ENCODE measurements at regions not wholly inside any gene's neighbourhood (a gene's known extent, or its start where the extent isn't known, plus 50 kb on each side); places are given as distances from the start of the nearest gene placed in this dataset.
"Not testable (repeated sequence)": the region's sequence is repeated elsewhere in the genome, so short reads cannot be mapped to it uniquely, and the experiment has no call there.

DNA sequence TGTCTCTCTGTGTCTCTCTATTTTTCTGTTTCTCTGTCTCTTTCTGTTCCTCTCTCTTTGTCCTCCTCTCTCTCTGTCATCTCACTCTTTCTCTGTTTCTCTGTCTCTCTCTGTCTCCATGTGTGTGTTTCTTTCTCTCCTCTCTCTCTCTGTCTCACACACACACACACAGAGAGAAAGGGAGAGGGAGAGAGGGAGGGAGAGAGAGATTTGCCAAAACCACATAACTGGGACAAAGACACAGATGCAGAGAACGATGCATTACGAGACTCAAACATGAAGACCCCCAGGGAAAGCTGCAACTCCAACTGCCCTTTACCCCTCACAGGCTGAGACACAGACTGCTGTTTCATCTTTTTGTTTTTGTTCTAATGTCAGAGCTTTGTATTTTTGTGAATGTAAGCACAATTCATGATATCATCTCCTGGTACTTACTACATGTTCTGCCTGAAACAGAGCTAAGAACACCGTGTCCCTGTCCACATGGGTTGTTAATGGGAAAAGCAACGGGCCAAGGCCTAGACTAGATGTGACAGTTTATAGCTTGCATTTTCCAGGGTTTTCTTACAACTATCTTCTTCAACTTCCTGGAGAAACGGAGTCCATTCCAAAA, 177.1 kb upstream of the ARID1B start:
- DNase-seq, result no peak

DNA sequence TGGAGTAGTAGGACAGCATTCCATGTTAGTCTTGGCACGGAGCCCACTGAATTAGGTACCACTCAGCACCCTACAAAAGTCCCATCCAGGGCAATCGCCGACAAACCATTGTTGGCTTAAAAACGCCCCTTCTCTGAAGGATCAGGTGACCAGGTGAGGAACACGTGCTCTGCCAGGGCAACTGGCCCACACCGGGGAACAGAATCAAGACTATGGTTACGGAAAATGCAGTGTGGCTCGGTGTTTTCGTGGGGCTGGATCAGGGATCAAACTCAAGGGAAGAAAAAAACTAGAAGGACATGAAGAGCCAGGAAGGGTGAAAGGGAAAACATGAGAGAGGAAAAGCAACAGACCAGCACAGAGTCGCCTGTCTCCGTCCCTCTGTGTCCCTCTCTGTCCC, 177.8 kb upstream of the ARID1B start:
- DNase-seq, result no peak

- DNase-seq, result no peak
Observed at GRCh38 chr6:156598855-156599180, 178.4 kb upstream of the ARID1B start.

DNA sequence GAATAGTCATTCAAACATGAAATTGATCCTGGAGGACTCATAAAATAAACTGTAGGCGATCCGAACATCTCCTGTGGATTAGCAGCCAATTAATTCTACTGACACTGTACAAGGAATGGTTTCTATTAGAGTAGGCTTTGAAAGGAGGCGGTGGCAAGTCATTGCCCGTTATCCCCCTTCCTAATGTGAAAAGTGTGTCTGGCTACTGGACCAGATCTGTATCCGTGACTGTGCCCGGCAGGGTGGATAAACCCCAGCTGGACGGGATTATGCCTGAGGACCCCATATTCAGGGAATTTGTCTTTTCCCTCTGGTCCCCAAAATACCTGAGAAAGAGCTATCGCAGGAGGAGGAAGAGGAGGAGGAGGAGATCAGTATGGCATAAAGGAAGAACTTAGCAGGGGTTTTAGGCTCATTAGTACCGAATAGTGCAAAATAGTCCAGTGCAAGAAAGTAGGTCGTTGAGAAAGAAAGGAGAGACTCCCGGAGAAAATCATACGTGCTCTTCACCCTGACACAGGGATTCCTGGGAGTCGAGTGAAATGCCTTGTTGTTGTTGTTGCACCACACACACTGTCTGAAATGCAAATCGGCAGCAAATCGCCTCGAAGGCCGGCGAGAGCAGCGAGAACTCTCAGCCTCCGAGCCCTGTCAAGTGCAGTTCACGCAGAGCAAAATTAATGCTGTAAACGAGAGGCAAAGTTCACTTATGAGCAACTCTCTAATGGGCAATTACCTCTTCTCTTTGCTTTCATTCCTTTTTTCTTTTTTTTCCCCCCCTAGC, 178.9 kb upstream of the ARID1B start:
- no peak for DNase-seq

DNA sequence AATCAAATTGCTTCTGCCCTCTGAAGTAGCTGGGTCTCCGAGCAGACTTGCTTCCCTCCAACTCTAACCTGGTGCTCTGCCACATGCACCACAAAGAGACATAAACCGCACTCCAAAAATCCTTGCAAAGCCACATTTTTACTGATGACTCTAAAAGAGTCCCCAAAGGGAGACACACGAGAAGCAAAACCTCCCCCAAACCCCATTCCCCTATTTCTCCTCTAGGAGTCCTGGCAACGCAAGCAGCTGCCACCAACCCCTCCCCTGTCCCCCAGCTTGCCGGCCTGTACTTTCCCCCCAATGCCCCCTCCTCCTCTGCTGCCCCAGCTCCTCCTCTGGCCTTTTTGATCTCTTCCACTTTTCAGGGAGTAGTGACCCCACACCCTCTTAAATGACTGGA, 180.1 kb upstream of the ARID1B start:
- no peak for DNase-seq

DNA sequence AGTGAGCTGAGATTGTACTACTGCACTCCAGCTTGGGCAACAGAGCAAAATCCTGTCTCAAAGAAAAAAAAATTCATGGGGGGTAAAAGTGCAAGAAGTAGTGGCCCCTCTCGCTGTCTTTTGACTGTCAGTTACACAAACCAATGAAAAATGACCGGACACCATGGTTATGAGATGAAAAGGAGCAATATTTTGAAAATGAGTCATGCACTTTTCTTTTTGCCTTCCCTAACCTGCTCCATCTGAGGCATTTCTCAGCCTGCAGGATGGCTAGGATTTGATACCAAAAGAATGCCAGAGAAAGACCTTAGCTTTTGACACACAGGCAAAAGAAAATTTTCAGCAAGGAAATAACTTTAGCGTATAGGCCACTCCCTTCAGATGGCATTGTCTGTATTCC, 181.7 kb upstream of the ARID1B start:
- peak; percentile 40 for DNase-seq

DNA sequence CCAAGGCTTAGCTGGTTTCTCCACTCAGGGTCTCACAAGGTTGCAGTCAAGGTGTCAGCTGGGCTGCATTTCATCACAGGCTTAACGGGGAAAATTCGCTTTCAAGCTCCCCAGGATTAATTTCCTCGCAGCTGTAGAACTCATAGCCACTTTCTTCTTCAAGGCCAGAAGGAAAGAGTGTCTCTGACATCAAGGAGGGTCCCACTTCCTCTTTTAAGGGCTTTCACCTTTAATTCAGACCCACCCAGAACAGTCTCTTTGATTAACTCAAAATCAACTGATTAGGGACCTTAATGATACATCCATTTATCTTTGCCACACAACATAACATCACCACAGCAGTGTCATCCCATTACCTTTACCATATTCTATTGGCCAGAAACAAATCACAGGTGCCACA, 183.3 kb upstream of the ARID1B start:
- DNase-seq, result no peak

- no peak for DNase-seq
Observed at GRCh38 chr6:156593127-156593526, 184.1 kb upstream of the ARID1B start.

DNA sequence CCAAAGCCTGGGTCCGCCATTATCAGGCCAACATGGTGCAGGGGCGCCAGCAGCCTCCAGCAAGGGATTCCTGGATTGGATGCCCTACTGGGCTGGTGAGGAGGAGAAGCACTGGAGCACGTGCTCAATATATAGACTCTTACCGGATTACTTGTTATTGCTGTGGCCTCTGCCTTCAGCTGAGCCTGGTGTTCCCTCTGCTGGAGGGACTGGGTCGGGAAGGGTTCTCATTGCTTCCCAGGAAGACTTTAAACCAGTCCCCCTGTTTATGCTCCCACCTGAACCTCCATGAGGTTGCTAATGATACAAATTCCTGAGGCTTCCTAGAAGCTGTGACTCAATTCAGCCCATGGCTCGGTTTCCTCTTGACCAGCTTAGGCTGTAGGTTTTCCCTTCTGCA, 186.7 kb upstream of the ARID1B start:
- DNase-seq, result no peak

DNA sequence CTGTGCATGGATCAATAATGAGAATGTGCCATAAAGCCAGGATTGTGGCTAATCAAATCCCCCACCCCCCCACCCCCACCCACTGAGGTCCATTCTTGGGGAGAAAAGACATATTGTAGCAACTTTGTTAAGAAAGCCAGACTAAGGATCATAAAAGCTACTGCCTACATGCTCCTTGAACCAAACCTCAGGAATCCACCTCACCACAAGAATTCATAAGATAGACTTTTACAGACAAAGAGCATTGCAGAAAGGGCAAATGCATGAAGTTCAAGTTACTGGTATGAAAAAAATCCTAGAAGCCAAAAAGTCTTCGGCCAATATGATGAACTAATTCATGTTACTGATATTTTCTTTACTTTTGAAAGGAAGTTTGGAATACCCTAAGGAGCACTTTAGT, 187.9 kb upstream of the ARID1B start:
- DNase-seq, result peak; percentile 80

GRCh38 chr6:156587751-156588301, 189.4 kb upstream of the ARID1B start:
- no peak for DNase-seq

DNA sequence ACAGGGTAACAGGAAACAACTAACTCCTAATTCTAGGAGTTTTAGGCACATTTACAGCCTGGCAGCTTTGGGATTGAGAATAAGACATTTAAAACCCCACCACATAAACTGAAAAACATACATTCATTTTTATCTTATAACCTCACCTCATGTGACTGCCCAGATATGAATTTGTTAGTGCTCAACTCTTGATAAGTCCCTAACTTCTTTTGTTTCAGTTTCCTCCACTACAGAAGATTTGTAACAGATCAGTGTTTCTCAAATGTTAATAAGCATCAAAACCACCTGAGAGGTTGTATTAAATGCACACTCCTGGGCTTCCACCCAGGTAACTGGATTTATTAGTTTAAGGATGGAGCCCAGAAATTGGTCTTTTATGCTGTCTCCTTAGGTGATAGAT, 190.1 kb upstream of the ARID1B start:
- no peak for DNase-seq

DNA sequence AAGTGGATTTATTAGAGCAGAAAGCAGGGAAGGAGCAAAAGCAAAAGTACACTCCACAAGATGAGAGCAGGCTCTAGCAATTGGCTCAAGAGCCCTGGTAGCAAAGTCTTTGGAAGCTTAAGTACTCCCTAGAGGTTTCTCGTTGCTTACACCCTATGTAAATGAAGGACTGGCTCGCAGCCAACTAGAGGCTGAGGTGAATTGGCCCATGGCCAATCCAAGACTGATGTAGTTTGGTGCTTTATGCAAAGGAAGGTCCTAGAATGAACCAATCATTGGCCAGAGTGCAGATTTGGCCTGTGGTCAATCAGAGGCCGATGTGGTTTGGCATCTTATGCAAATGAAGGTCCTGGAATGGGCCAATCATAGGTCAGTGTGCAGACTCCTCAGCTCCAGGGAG, 191.3 kb upstream of the ARID1B start:
- no peak for DNase-seq

DNA sequence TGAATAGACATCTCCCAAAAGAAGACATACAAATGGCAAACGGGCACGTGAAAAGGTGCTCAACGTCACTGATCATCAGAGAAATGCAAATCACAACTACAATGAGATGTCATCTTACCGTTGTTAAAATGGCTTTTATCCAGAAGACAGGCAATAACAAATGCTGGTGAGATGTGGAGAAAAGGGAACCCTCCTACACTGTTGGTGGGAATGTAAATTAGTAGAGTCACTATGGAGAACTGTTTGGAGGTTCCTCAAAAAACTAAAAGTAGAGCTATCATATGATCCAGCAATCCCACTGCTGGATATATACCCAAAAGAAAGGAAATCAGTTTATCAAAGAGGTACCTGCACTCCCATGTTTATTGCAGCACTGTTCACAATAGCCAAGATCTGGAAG, 193.1 kb upstream of the ARID1B start:
- not testable (repeated sequence) for DNase-seq

- DNase-seq, result no peak
Observed at GRCh38 chr6:156583083-156583482, 194.1 kb upstream of the ARID1B start.

- no peak for DNase-seq
Observed at GRCh38 chr6:156582509-156582992, 194.6 kb upstream of the ARID1B start.

GRCh38 chr6:156579564-156579963, 197.6 kb upstream of the ARID1B start:
- no peak for DNase-seq

DNA sequence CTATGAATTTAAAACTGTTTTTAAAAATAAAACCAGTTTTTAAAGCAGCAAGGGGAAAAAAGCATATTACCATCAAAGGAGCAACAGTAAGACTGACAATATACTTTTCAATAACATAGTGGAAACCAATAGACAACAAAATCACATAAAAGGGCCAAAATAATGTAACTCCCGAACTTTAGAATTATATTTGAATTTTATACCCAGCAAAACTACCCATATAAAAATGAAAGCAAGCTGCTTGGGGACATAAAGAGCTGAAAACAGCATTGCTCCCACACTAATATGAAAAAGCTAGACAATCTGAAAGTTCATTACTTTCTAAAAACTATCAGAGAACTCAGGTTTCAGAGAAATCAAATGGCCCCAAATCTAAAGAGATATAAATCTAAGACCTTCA, 199.4 kb upstream of the ARID1B start:
- DNase-seq, result no peak

DNA sequence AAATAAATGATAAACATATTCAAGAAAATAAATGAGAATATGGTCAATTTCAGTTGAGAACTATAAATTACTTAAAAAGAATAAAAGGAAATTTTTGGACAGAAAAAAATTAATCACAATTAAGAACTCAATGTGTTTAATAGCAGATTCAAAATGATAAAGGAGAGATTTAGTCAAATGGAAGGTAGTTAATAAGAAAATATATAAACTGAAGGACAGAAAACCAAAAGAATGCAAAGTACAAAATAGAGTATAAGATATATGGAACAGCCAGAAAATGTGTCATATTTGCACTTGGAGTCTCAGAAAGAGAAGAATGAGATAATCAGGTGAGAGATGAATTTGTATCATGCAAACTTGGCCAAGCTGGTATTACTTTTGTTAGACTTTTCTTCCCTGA, 201.8 kb upstream of the ARID1B start:
- DNase-seq, result no peak

- DNase-seq, result no peak
Observed at GRCh38 chr6:156564807-156565149, 212.4 kb upstream of the ARID1B start.

GRCh38 chr6:156564127-156564806, 212.9 kb upstream of the ARID1B start:
- peak; percentile 53 for DNase-seq

DNA sequence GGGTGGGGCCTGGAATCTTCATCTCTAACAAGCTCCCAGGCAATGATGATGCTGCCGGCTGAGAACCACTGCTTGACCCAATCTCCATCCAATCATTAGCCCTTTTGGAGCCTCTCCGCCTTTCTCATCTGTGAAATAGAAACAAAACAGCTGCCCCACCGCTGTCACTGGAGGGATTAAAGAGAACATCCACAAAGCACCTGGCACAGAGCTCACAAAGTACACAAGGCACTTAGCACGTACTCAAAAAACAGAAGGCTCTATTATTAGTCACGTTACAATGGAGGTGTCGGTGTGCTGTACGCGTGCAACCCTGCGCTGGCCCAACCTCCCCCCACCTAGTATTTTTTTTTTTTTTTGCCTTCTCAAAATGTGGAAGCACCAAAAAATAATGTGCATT, 213.5 kb upstream of the ARID1B start:
- DNase-seq, result no peak

DNA sequence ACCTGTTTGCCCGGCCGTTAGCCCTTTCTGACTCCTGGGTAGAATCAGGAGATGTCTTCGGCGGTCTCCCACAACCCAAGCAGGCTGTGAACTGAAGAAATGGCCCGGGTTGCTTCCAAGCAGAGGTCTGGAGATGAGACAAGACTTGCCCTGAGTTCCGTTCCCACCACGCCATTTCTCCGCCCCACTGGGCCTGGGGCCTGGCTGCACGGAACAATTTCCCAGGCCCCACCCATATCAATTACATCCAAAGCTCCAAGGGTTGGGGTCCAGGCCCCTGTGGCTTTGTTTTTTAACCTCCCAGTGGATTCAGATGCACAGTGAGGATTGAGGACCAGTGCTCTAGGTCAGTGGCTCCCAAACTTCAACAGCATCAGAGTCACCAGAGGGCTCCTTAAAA, 214.5 kb upstream of the ARID1B start:
- DNase-seq, result no peak

DNA sequence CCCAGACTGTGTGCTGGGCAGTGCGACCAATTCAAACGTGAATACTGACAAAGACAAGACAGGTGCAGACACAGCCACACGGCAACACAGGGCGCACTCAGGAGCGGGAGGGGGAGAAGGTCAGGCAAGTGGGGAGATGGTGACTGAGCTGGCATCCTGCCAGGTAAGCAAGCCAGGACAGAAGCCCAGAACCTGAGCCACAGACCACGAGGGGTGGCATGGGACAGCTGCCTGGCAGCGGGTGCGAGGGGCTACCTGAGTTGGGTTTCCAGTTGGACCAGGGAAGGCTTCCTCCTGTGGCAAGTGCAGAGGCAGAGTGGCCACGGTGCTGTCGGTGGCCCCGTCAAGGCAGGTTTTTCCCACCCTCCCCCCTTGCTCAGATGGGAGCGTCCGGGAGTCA, 215.2 kb upstream of the ARID1B start:
- DNase-seq, result no peak

All from fibroblast of skin of right biceps (primary cell).